ENCODE measurements at regions not wholly inside any gene's neighbourhood (a gene's known extent, or its start where the extent isn't known, plus 50 kb on each side); places are given as distances from the start of the nearest gene placed in this dataset.
"Not testable (repeated sequence)": the region's sequence is repeated elsewhere in the genome, so short reads cannot be mapped to it uniquely, and the experiment has no call there.

DNA sequence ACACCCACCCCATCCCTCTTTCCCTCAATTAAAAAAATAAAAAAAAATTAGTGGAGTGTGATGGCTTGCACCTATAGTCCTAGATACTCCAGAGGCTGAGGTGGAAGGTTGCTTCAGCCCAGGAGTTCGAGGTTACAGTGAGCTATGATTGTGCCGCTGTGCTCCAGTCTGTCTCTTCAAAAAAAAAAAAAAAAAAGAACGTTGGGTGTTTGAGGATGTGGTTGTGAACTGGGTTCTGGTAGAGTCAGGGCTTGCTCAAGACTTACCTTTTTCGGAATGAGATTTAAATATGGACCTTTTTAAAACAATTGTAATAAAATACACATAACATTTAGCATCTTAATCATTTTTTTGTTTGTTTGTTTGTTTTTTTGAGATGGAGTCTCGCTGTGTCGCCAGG lies 211.9 kb downstream of the OR2B2 start:
- H3K4me3 ChIP-seq (ENCODE audit: low read depth, low read length) = no peak overlapping the region
- ChIA-PET CTCF (no interaction called here), POLR2A (no interaction called here)
- DNase-seq (ENCODE audit: low read depth) = no peak
- TF ChIP-seq, protein P1, sequence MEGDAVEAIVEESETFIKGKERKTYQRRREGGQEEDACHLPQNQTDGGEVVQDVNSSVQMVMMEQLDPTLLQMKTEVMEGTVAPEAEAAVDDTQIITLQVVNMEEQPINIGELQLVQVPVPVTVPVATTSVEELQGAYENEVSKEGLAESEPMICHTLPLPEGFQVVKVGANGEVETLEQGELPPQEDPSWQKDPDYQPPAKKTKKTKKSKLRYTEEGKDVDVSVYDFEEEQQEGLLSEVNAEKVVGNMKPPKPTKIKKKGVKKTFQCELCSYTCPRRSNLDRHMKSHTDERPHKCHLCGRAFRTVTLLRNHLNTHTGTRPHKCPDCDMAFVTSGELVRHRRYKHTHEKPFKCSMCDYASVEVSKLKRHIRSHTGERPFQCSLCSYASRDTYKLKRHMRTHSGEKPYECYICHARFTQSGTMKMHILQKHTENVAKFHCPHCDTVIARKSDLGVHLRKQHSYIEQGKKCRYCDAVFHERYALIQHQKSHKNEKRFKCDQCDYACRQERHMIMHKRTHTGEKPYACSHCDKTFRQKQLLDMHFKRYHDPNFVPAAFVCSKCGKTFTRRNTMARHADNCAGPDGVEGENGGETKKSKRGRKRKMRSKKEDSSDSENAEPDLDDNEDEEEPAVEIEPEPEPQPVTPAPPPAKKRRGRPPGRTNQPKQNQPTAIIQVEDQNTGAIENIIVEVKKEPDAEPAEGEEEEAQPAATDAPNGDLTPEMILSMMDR (IDR thresholded peaks at IDR 0.05; ENCODE audit: insufficient read depth, low read depth, low read length) = no peak
- no peaks in the 10 kb centered on the region for H3K27me3 ChIP-seq (ENCODE audit: control insufficient read depth, insufficient read depth, low read length)
- no peaks in the 10 kb centered on the region for H3K36me3 ChIP-seq (ENCODE audit: control insufficient read depth, insufficient read depth, low read length)

DNA sequence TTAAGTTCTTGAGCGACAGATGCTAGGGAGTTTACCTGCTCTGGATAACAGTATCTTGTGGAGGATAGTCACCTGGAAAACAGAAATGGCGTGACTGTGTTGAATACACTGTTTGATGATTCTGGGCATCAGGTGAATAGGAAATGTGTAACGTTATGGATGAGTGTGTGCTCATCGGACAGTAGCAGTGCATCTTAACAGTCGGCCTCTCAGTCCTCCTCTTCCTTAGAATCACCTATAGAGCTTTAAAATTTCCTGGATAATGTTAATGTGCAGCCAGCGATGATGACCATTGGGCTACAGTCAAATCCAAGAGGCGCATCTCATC lies 217.7 kb downstream of the OR2B2 start:
- POLR2A ChIA-PET = no interaction called here
- no peaks in the 10 kb centered on the region for H3K27me3 ChIP-seq (ENCODE audit: control insufficient read depth, insufficient read depth, low read length)
- DNase-seq (ENCODE audit: low read depth) = no peak
- no peak overlapping the region for H3K4me3 ChIP-seq (ENCODE audit: low read depth, low read length)
- no peaks in the 10 kb centered on the region for H3K36me3 ChIP-seq (ENCODE audit: control insufficient read depth, insufficient read depth, low read length)
- TF ChIP-seq, protein P1 (IDR thresholded peaks at IDR 0.05; ENCODE audit: insufficient read depth, low read depth, low read length) = no peak
- CTCF ChIA-PET = no interaction called here

DNA sequence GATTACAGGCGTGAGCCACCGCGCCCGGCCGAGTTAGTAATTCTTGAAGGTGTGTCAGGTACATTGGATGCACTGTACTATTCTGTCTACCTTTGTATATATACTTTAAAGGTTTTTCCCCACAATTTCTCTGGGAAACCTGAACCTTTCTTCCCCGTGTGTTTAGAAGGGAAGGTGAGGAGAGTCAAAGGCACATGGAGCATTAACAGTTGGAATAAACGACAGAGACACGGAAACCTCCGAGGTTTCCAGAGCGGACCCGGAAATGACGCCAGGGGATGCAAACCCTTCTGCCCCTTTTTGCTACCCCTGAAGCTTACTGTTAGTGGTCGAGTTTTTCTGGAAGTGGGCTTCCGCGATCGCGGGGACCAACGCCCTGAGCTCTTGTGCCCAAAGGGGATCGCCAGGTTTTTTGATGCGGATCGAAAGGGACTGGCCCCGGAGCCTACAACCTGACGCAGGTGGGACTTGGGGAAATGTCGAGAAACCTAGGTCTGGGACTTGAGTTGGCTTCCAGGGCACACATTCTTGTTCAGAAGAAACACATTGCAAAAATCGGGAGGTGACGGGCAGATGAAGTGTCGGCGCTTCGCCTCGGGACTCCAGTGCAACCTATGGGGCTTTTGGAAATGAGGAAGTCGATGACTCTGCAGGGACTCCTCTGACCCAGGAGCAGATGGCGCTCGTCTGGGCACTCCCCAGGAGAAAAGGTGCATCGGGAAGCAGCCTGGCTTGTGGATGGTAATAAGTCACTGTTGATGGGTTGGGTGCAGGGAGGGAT lies 218.2 kb downstream of the OR2B2 start:
- Histone ChIP-seq H3K4me3 (ENCODE audit: low read depth, low read length) (peak overlapping the region; percentile 37), H3K27me3 (ENCODE audit: control insufficient read depth, insufficient read depth, low read length) (no peaks in the 10 kb centered on the region), H3K36me3 (ENCODE audit: control insufficient read depth, insufficient read depth, low read length) (no peaks in the 10 kb centered on the region)
- TF ChIP-seq, protein P1 (IDR thresholded peaks at IDR 0.05; ENCODE audit: insufficient read depth, low read depth, low read length) = no peak
- no peak for DNase-seq (ENCODE audit: low read depth)
- ChIA-PET POLR2A (no interaction called here), CTCF (no interaction called here)

DNA sequence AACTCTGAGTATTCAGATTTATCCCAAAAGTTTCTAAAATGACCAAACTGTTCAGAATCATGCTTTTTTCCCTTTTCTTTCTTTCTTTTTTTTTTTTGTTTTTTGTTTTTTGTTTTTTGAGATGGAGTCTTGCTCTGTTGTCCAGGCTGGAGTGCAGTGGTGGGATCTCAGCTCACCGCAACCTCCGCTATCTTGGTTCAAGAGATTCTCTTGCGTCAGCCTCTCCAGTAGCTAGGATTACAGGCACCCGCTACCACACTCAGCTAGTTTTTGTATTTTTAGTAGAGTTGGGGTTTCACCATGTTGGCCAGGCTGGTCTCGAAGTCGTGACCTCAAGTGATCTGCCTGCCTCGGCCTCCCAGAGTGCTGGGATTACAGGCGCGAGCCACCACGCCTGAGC lies 219.2 kb upstream of the ZNF184 start:
- POLR2A ChIA-PET = interaction anchor here (0.6 kb wide), 1 partner anchor 173 kb away, joined by 6 read pairs; no protein-coding TSS in a partner anchor
- H3K4me3 ChIP-seq (ENCODE audit: low read depth, low read length); DNase-seq (ENCODE audit: low read depth); CTCF ChIA-PET; H3K27me3 ChIP-seq (ENCODE audit: control insufficient read depth, insufficient read depth, low read length); H3K36me3 ChIP-seq (ENCODE audit: control insufficient read depth, insufficient read depth, low read length): not testable (repeated sequence)

DNA sequence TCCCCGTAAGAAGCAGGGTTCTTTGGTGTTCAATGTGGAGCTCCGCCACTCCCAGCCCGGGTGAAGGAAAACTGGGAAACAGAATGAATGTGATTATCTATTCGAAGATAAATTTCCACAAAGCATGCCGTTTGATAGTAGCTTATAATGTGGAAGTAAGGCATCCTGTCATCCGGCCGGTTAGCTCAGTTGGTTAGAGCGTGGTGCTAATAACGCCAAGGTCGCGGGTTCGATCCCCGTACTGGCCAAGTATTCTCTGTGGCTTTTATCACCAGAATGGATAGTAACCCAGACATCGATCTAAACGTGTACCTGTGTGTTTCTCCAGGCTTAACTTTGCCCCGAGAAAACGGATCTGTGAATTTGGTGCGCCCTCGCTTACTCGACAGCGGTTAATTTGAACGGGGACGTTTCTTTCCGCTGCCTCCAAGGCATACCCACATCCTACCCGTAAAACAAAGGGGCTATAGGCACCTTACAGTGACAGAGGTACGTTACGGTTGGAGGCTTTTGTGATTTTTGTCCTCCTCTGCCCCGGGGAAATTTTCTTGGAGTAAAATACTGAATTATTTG lies 215.2 kb upstream of the ZNF184 start:
- peak; percentile 54 for DNase-seq (ENCODE audit: low read depth)
- CTCF ChIA-PET = interaction anchor here (0.7 to 2.8 kb wide), 11 partner anchors 10 to 527 kb away, joined by 3 to 8 read pairs (median 3); no protein-coding TSS in a partner anchor
- TF ChIP-seq, protein P1 (IDR thresholded peaks at IDR 0.05; ENCODE audit: insufficient read depth, low read depth, low read length) = no peak
- H3K4me3 ChIP-seq (ENCODE audit: low read depth, low read length) = peak overlapping the region; percentile 48
- POLR2A ChIA-PET = interaction anchor here (0.6 kb wide), 1 partner anchor 584 kb away, joined by 3 read pairs; no protein-coding TSS in a partner anchor
- no peaks in the 10 kb centered on the region for H3K36me3 ChIP-seq (ENCODE audit: control insufficient read depth, insufficient read depth, low read length)
- H3K27me3 ChIP-seq (ENCODE audit: control insufficient read depth, insufficient read depth, low read length) = no peaks in the 10 kb centered on the region
